IPS-20b (cell line): ENCODE measurements at regions not wholly inside any gene's neighbourhood (a gene's known extent, or its start where the extent isn't known, plus 50 kb on each side); places are given as distances from the start of the nearest gene placed in this dataset.

Experiments
- H3K27ac ChIP-seq: one replicate; pipeline ENCODE4 v1.5.1; 2013; ENCODE audit warnings: low read length
- H3K27me3 ChIP-seq: 2 replicates; pipeline ENCODE4 v1.6.1; 2013; ENCODE audit warnings: mild to moderate bottlenecking, low read length, inconsistent platforms; ENCODE audit not compliant: insufficient read depth
- H3K36me3 ChIP-seq: 2 replicates; pipeline ENCODE4 v1.6.1; 2013; ENCODE audit warnings: low read depth, mild to moderate bottlenecking, inconsistent platforms, low read length, moderate library complexity; ENCODE audit not compliant: insufficient read depth
- H3K4me1 ChIP-seq: 2 replicates; pipeline ENCODE4 v1.6.1; 2013; ENCODE audit warnings: mild to moderate bottlenecking, control low read depth, inconsistent platforms, low read length, moderate library complexity; ENCODE audit not compliant: insufficient read depth
- H3K4me3 ChIP-seq: 2 replicates; pipeline ENCODE4 v1.5.1; 2013; ENCODE audit warnings: mild to moderate bottlenecking, low read length, inconsistent platforms
- H3K9ac ChIP-seq: 2 replicates; pipeline ENCODE4 v1.6.1; 2013; ENCODE audit warnings: low read depth, mild to moderate bottlenecking, inconsistent platforms, low read length, moderate library complexity
- H3K9me3 ChIP-seq: 2 replicates; pipeline ENCODE4 v1.6.1; 2013; ENCODE audit warnings: mild to moderate bottlenecking, low read depth, low read length, inconsistent platforms; ENCODE audit not compliant: insufficient read depth

- Histone ChIP-seq H3K27ac (no peak overlapping the region), H3K4me1 (peaks cover 10% of the 10 kb centered on the region; the same call in 1 of the 2 replicates)
Measured at GRCh38 chr4:174438711-174439110, 83.6 kb downstream of the HPGD start.

DNA sequence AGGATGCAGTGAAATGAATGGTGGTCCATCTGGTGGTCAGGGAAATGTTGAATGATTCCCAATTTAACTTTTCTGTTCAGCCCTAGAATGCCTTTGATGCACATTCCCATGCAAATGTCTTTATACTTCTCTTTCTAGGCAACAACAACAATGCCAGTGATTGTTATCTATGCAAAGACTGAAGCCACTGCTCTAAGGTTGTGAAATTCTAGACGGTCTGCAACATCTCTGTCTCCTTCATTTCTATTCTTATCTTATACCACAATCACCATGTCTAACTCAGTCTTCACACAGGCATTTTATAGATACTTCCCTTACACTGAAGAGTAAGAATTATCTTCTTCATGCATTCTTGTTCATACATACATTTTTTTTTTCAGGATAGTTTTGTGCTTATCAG lies 84.5 kb downstream of the HPGD start:
- Histone ChIP-seq H3K9me3 (no peaks in the 10 kb centered on the region), H3K4me1 (peaks cover 10% of the 10 kb centered on the region; the same call in 1 of the 2 replicates), H3K27ac (no peak overlapping the region), H3K36me3 (no peaks in the 10 kb centered on the region), H3K9ac (no peak overlapping the region), H3K4me3 (no peak overlapping the region), H3K27me3 (0 out of 2 replicates have a peak, but pooled peaks cover 4% of the 10 kb centered on the region)

More at GRCh38 chr4:174438711-174439110, 83.6 kb downstream of the HPGD start:
- Histone ChIP-seq H3K27me3 (0 out of 2 replicates have a peak, but pooled peaks cover 4% of the 10 kb centered on the region), H3K4me3 (no peak overlapping the region), H3K9ac (no peak overlapping the region), H3K9me3 (no peaks in the 10 kb centered on the region), H3K36me3 (no peaks in the 10 kb centered on the region)

GRCh38 chr4:174437324-174437723 lies 85.0 kb downstream of the HPGD start:
- no peaks in the 10 kb centered on the region for H3K36me3 ChIP-seq
- H3K9ac ChIP-seq: no peak overlapping the region
- 0 out of 2 replicates have a peak, but pooled peaks cover 4% of the 10 kb centered on the region for H3K27me3 ChIP-seq
- no peak overlapping the region for H3K4me3 ChIP-seq
- no peaks in the 10 kb centered on the region for H3K9me3 ChIP-seq
- no peak overlapping the region for H3K27ac ChIP-seq
- H3K4me1 ChIP-seq: peaks cover 10% of the 10 kb centered on the region; the same call in 1 of the 2 replicates

DNA sequence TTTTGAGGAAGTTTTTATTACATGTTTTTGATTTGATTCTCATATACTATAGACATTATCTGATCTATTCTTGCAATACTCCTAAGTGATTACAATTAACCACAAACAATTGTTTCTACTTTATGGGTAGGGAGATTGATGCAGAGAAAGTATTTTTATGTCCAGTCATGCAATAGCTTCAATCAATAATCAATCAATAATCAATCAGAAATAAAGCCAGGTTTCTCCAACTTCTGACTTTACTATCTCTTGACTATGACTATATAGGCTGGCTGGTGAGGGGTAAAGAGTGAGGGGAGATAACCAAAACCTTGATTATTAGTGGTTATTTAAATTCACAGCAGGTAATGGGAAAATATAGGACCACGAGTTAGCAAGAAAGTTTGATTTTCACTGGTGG lies 85.9 kb downstream of the HPGD start:
- no peaks in the 10 kb centered on the region for H3K9me3 ChIP-seq
- H3K9ac ChIP-seq: no peak overlapping the region
- no peak overlapping the region for H3K27ac ChIP-seq
- H3K27me3 ChIP-seq: 0 out of 2 replicates have a peak, but pooled peaks cover 4% of the 10 kb centered on the region
- peaks cover 10% of the 10 kb centered on the region; the same call in 1 of the 2 replicates for H3K4me1 ChIP-seq
- no peaks in the 10 kb centered on the region for H3K36me3 ChIP-seq
- H3K4me3 ChIP-seq: no peak overlapping the region

DNA sequence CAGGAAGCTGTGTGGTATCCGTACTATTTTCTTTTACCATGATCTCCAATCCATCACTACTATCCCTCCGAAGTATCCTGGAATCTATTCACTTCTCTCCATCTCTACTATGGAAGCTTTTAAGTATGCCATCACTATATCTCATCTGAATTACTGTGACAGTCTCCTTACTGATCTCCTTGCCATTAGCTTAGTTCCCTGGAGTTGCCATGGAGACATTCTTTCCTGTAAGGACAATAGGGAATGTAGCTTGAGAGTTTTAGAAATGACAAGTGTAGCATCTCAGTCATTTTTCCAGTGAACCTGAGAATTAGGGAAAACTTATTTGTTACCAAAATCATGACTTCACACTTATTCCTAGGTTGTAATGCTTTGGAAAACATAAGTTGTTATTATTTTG lies 86.3 kb downstream of the HPGD start:
- Histone ChIP-seq H3K4me3 (no peak overlapping the region), H3K27ac (no peak overlapping the region), H3K27me3 (0 out of 2 replicates have a peak, but pooled peaks cover 4% of the 10 kb centered on the region), H3K4me1 (peaks cover 10% of the 10 kb centered on the region; the same call in 1 of the 2 replicates), H3K36me3 (no peaks in the 10 kb centered on the region), H3K9me3 (no peaks in the 10 kb centered on the region), H3K9ac (no peak overlapping the region)

DNA sequence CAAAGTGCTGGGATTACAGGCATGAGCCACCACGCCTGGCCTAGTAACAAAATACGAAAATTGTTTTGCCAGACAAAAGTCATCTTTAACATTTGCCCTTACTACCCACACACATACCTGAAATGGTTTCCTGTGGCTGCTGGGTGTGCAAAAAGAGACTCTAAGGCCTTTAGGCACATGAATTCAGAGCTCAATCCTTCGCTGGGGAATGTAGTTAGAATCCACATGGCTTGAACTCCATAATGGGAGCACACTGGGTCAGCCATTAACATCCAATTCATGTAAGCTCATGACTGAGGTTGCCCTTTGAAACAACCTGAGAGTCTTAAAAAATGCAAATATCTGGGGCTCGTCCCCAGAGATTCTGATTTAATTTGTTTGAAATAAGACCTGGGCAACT lies 87.8 kb downstream of the HPGD start:
- Histone ChIP-seq H3K36me3 (no peaks in the 10 kb centered on the region), H3K9ac (no peak overlapping the region), H3K27ac (no peak overlapping the region), H3K4me3 (no peak overlapping the region), H3K27me3 (0 out of 2 replicates have a peak, but pooled peaks cover 4% of the 10 kb centered on the region), H3K9me3 (no peaks in the 10 kb centered on the region), H3K4me1 (peaks cover 10% of the 10 kb centered on the region; the same call in 1 of the 2 replicates)

DNA sequence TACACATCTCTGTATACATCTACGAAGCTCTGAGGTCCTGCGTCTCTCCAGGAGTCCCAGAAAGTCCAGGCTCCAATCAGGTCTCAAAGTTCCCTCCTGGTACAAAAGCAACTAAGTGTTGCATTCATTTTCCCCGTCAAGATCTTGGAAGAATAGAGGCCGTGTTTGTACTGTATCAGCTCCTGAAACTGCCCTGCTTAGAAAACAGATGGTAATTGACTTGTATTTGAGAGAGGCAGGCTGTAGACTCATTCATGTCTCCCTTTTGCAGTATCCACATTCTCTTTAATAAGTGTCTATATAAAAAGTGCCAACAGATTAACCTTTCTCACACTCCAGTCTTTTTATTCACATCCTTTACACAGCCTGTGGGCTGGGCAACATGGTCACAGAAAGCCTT lies 91.7 kb downstream of the HPGD start:
- peaks cover 6% of the 10 kb centered on the region; the same call in 1 of the 2 replicates for H3K4me1 ChIP-seq
- no peak overlapping the region for H3K9ac ChIP-seq
- 0 out of 2 replicates have a peak, but pooled peaks cover 2% of the 10 kb centered on the region for H3K27me3 ChIP-seq
- no peak overlapping the region for H3K27ac ChIP-seq
- no peaks in the 10 kb centered on the region for H3K36me3 ChIP-seq
- no peak overlapping the region for H3K4me3 ChIP-seq
- H3K9me3 ChIP-seq: no peaks in the 10 kb centered on the region

DNA sequence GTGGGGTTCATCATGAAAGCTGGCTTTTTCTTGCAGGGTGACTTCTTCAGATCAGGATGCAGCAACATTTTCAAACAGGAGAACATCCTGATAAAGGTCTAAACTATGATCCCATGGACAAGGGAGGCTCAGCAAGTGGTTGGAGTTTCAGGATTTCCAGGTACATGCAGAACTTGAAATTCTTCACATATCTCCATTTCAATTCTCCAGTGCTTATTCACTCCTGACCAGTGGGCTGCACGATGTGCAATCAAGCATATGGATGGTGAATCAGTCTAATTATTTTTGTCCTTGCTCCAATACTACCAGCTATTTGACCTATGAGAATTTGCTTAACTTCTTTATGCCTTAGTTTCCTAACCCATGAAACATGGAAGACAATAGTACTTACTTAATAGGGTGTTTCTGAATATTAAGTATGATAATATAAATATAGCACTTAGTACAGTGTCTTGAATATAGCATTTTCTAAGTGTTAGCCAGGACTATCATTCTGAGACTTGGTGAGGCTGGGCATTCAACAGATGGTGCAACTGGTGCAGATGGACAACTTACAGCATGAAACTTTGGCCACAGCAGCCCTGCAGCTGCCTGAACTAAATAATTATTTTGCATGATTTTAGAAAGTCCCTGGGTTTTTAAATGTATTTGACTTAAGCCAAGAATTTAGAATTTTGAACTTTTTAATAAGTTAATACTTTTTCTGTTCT lies 92.4 kb downstream of the HPGD start:
- no peaks in the 10 kb centered on the region for H3K36me3 ChIP-seq
- no peak overlapping the region for H3K9ac ChIP-seq
- H3K27me3 ChIP-seq: no peaks in the 10 kb centered on the region
- H3K27ac ChIP-seq: no peak overlapping the region
- H3K4me1 ChIP-seq: 0 out of 2 replicates have a peak, but pooled peaks cover 1% of the 10 kb centered on the region
- H3K9me3 ChIP-seq: no peaks in the 10 kb centered on the region
- H3K4me3 ChIP-seq: no peak overlapping the region

- Histone ChIP-seq H3K4me3 (no peak overlapping the region), H3K9ac (no peak overlapping the region), H3K4me1 (no peaks in the 10 kb centered on the region), H3K36me3 (no peaks in the 10 kb centered on the region), H3K27ac (no peak overlapping the region), H3K27me3 (no peaks in the 10 kb centered on the region), H3K9me3 (no peaks in the 10 kb centered on the region)
Measured at GRCh38 chr4:174427571-174428140, 94.6 kb downstream of the HPGD start.

- Histone ChIP-seq H3K27me3 (no peaks in the 10 kb centered on the region), H3K27ac (no peak overlapping the region), H3K36me3 (no peaks in the 10 kb centered on the region), H3K4me1 (no peaks in the 10 kb centered on the region), H3K9ac (no peak overlapping the region), H3K4me3 (no peak overlapping the region), H3K9me3 (no peaks in the 10 kb centered on the region)
Measured at GRCh38 chr4:174425669-174426068, 96.6 kb downstream of the HPGD start.

DNA sequence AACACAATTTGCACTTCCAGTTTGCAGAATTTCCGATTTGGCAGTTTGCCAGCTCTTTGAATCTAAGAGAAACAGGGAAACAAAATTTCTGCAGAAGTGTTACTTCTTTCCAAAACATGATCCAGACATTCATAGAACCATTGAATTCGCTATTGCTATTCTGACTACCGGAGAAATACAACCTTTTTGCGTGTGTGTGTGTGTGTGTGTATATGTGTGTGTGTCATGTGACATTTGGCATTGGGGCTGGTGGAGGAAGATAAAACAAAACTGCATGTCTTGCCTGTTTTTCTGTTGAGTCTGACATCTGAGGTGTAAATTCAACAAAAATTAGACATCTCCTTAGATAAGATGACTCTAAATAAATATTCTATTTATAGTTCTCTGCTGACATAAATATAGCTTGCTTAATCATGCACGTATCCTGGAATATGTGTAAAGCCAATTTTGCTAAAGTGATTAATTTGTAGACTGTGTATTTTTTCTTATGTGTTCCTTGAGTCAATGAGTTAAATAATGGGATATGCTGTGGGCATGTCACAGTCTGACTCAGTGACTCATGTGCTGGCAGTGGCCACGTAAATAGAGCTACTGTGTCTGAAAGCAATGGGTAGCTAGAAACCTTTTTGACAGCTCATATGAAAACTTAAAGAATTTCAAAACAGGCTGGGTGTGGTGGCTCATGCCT lies 98.9 kb downstream of the HPGD start:
- Histone ChIP-seq H3K27ac (no peak overlapping the region), H3K4me1 (no peaks in the 10 kb centered on the region), H3K27me3 (no peaks in the 10 kb centered on the region), H3K9me3 (no peaks in the 10 kb centered on the region), H3K9ac (no peak overlapping the region), H3K36me3 (no peaks in the 10 kb centered on the region), H3K4me3 (no peak overlapping the region)
